GM19240 (cell line): ENCODE measurements at regions not wholly inside any gene's neighbourhood (a gene's known extent, or its start where the extent isn't known, plus 50 kb on each side); places are given as distances from the start of the nearest gene placed in this dataset.
A peak's percentile ranks its signal among the peaks of the same experiment; 100 is the strongest.
"Not testable (repeated sequence)": the region's sequence is repeated elsewhere in the genome, so short reads cannot be mapped to it uniquely, and the experiment has no call there.

Source experiments
- DNase-seq: peaks from one replicate; pipeline ENCODE4 v3.0.0; 2011; ENCODE audit warnings: low spot score; ENCODE audit not compliant: insufficient read length

DNA sequence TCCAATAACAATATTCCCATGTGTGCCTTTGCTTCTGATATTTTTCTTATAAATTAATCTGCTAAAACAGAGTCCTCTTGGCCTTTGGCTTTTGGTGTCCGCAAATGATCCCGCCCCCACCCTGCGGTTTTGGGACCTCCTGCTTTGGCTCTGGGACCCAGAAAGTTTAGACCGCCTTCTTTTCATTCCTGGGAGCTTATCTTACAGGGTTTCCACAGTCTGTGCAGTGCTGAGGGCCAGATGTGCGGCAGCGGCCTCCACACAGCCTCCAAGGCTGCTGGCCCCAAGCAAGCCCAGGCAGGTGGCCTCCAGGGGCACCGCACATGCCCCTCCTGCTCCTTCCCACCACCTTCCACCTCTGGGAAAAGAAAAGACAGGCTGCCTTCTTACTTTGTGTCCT is 191.5 kb downstream of the ERCC6L2 start:
- DNase-seq, result no peak

DNA sequence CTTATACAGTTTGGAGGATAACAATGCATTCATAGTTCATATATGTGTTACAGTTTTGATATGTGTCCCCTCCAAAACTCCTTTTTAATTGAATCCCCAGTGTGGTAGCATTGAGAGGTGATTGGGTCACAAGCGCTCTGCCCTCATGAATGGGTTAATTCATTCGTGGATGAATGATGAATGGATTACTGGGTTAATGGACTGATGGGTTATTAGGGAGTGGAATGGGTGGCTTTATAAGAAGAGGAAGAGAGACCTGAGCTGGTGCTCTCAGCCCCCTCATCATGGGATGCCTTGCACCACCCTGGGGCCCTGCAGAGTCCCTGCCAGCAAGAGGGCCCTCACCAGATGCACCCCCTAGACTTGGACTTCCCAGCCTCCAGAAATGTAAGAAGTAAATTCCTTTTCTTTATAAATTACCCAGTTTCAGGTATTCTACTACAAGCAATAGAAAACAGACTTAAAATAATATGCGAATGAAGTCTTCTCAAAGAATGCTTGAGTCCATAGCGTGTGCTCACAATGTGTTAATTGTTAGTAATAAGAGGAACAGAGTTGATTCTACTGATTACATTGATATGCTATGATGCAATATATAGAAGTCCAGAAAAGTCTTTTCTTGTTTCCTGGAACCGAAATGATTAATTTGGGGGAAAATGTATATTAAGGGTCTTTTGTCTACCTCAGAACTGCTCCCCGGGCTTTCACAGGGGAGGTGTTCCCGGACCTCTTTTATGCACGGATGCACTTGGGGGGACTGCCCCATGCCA is 190.2 kb downstream of the ERCC6L2 start:
- no peak for DNase-seq

DNA sequence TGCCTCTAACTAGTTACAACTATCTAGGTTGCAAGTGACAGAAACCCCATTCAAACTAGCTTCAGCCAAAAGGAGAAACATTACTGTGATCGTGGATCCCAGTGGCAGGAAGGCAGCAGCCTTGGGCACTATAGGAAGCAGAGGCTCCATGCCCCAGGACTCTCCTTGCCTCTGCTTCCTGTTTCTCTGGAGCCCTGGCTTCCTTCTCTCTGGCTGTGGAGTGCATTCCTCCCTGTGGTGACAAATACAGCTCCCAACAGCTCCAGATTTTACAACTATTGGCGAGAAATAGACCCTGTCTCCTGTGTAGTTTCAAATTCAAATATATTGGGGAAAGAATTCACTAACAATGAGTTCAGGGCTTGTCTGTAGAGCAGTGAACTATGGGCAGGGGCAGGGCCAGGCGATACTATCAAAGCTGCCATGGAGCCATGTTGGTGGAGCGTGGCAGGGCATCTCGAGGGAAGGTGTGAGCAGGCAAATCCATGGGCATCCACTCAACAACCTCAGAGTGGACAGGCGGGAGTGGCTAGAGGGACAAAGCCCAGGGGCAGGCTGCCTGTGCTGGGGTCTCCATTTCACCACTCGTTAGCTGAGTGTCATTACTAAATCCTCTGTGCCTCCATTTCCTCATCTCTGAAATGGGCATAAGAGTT is 189.5 kb downstream of the ERCC6L2 start:
- no peak for DNase-seq

DNA sequence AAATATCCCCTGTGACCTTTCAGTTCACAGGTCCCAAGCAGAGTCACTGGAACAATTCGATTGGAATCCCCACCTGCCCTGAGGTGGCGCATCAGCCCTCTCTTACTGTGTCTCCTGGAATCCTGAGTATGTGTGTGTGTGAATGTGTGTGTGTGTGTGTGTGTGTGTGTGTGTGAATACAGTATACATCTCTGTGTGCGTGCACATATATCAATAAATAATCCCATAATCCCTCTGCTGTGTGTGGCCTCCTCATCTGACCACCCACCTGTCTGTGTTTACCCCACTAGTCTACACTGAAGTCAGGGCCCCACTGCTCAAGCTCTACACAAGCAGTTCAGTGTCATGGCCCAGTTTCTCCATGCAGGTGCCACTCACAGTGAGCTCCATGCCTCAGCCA is 187.4 kb downstream of the ERCC6L2 start:
- no peak for DNase-seq

DNA sequence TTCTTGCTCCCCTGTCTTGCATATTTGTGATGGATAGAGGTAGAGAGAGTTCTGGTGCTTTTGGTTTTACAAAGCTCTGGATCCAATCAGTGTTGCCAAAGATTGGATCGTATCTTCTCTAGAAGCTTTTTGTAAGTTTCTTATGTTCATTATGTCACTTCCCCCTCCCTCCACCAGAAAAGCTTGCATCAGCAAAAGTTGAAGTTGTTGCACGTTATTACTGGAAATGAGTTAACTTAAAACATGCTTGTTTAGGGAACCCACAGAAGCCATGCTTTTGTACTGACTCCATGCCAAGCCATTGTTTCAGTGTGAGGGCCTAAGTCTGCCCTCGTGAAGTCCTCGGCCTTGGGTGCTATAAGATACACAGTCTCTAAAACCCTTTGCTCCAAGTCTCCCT is 186.5 kb downstream of the ERCC6L2 start:
- DNase-seq, result no peak

DNA sequence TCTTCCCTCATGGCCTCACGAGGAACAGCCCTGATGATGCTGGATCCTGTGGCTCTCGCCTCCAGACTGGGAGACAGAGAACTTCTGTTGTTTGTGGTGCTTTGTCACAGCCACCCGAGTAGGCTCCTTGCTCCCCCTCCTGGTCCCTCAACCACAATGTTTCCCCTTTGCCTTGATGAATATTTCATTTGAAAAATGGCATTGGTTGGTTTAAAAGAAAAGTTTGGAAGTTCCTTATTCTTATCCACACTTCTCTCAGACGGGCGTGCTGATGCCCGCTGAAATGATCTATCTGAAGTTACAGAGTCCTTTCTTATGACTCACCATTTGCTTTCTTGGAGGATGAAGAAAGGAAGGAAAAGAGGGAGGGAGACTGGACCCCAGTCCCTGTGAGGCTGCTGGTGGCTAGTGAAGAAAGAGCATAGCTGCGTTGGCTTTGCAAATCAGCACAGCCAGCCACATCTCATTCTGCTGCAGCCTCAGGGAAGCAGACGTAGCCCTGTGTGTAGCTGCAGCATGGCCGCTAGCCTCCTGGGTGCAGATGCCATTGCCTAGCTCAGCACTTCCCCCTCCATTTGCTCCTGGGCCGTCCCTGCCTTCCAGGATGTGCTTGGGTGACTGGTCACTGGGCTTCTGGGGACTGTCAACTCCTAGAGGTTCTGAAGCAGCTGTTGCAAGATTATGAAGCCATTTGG is 185.9 kb downstream of the ERCC6L2 start:
- DNase-seq, result peak; percentile 20

DNA sequence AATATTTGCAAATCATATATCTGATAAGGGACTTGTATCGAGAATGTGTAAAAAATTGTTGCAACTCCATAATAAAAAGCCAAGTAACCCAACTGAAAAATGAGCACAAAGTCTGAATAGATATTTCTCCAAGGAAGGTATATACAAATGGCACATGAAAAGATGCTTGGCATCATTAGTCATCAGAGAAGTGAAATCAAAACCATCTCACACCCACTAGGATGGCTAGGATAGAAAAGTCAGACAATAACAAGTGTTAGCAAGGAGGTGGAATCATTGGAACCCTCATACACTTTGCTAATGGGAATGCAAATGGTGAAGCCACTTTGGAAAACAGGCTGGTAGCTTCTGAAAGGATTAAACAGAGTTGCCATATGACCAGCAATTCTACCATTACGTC is 182.7 kb downstream of the ERCC6L2 start:
- no peak for DNase-seq

DNA sequence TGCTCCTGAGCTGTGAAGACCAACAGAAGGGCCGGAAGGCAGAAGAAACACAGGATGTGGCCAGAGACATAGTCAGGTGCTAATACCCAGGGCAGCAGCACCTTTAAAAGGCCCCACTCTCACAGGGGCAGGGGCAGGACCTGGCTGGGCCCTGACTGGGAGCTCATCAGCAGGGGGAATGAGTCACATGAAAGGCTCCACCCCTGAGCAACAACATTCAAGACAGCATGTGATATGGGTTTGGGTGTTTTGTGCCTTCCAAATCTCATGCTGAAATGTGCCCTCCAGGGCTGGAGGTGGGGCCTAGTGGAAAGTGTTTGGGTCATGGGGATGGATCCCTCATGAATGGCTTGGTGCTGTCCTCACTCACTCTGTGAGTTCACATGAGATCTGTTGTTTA is 181.7 kb downstream of the ERCC6L2 start:
- no peak for DNase-seq

DNA sequence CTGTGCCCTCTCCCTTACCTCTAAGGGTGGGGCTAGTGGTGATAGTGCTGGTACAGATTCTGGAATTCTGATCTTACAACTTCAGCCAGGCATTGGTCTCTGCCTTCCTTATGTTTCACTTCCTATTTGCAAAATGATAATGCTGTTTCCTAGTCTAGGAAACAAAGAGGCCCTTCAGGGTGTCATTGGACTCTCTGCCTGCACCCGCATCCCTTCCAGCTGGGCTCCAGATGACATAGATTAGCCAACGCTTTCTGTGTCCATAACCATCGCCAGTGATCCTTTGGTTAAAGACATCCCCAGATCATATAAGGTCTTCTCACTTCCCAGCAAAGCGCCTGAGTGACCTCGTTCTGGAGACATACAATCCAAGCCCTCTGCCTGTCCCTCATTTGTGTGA is 180.7 kb downstream of the ERCC6L2 start:
- DNase-seq, result no peak

DNA sequence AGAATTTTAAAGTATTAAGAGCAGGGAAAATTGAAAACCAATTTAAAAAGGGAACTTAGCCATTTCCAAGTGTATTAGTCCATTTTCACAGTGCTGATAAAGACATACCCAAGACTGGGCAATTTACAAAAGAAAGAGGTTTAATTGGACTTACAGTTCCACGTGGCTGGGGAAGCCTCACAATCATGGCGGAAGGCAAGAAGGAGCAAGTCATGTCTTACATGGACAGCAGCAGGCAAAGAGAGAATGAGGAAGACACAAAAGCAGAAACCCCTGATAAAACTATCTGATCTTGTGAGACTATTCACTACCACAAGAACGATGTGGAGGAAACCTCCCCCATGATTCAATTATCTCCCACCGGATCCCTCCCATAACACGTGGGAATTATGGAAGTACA is 178.8 kb downstream of the ERCC6L2 start:
- not testable (repeated sequence) for DNase-seq

DNA sequence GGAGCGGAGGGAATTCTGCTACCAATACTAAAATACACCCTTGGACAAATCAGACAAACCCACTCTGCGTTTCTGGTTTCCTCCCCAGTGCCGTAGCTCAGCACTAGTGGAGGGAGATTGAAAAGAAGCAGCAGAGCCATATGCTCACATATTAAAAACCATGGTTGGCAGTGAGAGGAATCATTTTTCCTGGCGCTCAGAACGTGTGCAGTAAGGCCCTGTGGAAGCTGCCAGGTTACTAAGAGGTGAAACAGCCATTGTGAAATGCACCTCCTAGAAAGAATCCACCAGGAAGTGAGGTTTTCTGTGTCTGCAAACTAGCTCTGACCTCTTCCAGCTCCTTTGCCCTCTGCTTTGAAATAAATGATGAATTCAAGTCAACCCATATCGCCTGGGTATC is 177.2 kb downstream of the ERCC6L2 start:
- no peak for DNase-seq

DNA sequence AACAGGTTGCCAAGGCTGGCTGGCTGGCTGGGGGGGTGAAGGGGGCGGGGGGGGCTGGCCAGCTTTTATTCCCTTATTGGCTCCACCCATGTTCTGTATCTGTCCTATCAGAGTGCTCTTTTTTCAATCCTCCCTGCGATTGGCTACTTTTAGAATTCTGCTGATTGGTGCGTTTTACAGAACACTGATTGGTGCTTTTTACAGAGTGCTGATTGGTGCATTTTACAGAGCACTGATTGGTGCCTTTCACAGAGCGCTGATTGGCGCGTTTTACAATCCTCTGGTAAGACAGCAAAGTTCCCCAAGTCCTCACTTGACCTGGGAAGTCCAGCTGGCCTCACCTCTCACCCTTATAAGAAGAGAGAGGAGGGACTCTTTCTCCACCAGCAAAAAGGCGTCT is 175.9 kb downstream of the ERCC6L2 start:
- DNase-seq, result no peak

DNA sequence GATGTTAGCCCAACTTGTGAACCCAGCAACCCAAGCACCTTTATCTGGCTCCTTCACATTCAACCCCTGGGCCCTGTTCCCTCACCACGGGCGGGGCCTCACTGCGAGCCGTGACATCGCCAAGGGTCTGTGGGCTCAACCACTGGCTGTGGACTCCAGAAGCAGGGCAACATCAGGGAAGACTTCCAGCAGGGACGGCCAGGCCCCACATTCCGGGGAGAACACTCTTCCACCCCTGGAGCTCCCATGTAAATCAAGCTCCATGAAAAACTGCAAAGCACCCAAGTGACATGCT is 175.3 kb downstream of the ERCC6L2 start:
- DNase-seq, result no peak

DNA sequence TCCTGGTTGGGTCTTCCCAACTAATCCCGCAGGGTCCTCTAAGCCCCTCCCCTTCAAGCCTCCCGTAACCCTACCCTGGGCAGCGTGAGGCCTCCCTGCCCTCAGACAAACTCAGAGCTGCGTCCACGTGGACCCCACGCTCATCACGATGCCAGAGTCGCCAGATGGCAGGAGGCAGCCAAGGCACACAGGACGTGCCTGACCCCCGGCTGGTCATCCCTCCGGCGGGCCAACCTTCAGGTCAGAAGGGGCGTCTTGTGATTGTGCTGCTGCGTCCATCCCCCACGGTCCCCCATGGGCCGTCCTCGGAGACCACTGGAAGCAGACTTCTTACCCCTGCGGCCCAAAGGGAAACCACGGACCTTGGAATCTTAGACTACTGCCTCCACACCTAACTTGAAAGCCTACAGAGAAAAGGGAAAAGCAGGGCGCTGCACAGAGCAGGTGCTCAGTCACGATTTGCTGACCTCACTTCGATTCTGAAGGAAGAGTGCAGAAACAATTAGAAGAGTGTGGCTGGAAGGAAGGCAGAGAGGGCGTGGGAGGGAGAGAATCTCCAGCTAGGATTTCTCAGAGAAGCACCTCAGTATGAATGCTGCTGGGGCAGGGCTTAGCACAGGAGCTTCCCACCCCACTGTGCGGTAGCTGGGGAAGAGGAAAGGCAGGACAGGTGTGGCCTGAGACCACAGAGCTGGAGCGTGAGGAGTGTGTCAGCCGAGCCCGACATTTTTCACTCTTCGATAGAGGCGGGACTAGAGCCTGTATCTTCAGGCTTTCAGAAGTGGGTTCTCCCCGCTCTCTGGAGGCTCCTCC is 174.8 kb downstream of the ERCC6L2 start:
- DNase-seq, result no peak

DNA sequence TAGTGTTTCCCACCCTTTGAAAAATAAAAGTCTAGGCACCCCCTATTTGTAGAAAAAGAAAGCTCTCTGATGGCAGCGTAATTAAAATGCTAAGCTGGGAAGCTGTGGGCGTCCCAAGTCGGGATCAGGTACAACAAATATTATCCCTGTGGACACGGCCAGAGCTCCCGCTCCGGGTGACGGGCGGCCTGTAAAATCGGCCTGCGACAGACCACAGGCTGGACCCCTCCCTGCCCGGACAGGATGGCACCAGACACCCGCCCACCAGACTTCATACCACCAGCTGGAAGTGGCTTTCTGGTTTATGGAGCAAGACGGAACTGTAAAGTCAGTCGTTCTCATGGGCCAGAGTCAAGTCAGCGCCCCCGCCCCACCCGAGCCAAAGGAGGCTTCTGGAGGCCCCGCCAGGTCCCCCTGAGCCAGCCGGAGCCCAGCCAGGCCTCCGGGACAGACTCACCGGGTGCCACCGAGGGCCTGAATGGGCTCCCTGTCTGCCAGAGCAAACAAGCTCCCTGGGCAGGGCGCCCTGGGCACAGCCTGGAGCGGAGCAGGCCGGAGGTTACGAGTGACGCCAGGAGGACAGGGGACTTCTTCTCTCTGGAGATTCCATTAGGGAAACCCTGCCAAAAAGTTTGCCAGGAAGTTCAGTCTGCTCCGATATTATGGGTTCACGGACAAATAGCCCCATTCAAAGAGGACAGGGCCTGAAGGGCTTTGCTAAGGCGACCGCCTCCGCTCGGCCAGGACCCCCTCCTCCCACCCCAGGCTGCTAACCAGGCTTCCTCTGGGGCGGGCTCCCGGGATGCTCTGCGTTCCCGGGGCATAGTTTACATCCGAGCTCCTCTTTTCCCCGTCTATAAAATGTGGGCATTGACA is 173.7 kb downstream of the ERCC6L2 start:
- DNase-seq, result no peak

DNA sequence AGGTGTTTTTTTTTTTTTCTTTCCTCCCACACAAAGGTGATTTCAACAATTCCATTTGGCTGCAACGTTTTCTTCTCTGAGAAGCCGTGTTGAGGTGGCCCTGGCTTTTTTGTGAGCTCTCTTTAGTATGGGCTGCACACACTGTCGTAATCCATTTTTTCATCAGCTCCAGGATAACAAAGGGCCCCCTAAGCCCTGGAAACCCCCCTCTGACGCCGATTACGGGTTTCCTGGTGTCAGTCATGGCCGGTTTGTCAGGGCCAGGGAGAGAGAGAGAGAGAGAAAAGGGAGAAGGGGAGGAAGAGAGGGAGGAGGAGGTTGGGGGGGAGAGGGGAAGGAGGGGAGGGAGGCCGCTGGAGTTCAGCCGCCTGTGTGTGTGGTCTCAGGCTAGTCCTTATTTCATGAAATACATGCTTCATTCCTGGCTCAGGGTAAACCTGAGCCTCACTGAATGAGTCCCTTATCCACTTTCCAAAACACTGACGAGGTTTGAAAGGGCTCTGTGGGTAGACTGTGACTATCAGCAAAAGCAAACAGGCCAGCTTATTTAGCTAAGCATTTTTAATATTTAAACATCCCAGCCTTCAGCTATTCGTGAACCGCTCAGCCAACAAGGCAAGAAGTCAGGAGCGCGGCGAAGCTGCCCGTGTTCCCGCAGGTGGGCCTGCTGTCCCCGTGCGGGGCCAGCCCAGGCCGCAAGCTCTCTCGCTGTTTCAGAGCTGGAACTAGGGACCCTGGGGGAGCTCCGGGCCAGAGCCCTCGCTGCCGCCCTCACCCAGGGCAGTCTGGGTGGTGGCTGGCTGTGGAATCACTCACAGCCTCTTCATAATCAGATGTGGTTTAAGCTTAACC is 172.8 kb downstream of the ERCC6L2 start:
- DNase-seq, result no peak

DNA sequence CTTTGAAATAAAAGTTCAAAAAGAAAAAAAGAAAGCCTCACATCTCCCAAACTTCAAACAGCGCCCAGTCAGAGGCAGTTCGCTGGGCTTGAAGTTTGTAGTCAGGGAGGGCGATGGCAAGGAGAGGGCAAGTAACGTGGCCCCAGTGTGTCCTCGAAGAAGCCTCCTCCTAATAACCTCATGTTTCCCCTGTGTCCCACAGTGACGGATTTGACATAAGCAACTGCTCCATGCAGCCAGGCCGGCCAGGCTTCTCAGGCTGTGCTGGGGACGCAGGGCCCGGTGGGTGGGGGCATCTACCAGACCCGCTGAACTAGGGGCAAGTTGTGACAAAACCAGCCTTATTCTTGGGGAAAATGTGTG is 172.2 kb downstream of the ERCC6L2 start:
- no peak for DNase-seq

DNA sequence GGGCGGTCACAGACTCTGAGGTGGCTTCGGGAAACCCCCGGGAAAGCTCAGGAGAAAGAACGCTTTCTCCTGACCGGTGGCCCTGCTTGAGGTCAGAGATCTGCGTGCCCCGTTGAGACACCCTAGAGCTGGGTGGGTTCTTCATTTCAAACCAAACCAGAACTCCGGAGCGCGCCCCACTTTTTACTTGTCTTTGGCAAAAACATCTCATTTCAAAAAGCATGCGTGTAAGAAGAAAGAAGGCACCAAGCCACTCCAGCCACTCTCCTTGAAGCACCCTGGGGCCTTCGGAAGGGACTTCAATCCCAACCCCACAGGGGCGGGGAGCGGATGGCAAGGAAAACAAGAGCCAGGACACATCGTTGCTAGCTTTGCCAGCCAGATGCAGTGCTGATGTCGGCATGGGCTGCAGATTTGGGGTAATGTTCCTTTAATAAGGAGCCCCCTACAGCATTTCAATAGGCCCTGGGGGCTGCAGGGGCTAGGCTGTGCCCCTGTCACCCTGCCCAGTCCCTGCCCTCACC is 171.7 kb downstream of the ERCC6L2 start:
- DNase-seq, result no peak

DNA sequence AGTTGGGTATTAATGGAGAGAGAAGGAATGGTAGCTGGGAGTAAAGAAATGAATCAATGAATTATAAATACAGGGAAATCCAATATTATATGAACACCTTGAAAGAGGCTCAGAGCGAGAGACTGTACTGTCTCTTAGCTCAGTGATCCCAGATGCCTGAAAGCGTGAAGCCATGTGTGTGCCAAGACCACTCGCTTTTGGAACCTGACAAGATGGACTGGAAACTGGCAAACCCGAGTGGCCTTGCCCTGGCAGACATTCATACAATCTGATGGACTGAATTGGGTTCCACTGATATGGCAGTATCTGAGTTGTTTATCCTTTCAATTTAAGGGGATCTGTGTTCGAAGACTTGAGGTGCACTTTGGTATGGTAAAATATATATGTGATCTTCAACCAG is 170.3 kb downstream of the ERCC6L2 start:
- no peak for DNase-seq

DNA sequence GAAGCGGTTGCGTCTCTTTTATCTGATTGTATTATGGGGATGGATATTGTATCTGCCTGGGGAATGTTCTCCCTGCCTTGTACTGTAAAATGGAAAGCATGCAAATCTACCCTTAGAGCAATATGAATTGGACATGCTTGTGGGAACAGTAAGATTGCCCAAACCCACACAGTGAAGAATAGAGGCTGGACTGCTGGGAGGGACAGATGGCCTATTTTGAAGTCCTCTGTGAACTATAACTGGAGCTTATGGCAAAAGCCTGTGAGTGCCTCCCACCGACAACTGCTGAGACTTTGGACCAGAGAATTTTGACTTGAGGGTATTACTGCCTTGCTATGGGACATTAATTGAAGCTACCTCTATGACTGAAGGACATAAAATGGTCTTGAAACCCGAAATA is 168.9 kb downstream of the ERCC6L2 start:
- no peak for DNase-seq
